HepG2 (cell line): ENCODE measurements at regions not wholly inside any gene's neighbourhood (a gene's known extent, or its start where the extent isn't known, plus 50 kb on each side); places are given as distances from the start of the nearest gene placed in this dataset.

Source experiments
- BATF2 ChIP-seq: sonication (generic); formaldehyde crosslinking; IDR thresholded peaks from 2 replicates; pipeline ENCODE4 v1.8.0; 2022; ENCODE audit warnings: mild to moderate bottlenecking, missing genetic modification reagents, moderate library complexity
- BCL6 ChIP-seq: IDR thresholded peaks from 2 replicates; pipeline ENCODE4 v1.6.1; 2016; ENCODE audit warnings: missing genetic modification reagents, missing compliant biosample characterization
- CTCF ChIP-seq: sonication (generic); formaldehyde crosslinking; IDR thresholded peaks from 2 replicates; pipeline ENCODE4 v1.5.0; 2020; ENCODE audit warnings: mild to moderate bottlenecking, missing genetic modification reagents, moderate library complexity
- NRL ChIP-seq: sonication (generic); formaldehyde crosslinking; IDR thresholded peaks from 2 replicates; pipeline ENCODE4 v1.5.0; 2020; ENCODE audit warnings: missing genetic modification reagents, mild to moderate bottlenecking, moderate library complexity, borderline replicate concordance
- PRDM4 ChIP-seq: sonication (generic); formaldehyde crosslinking; IDR thresholded peaks from 2 replicates; pipeline ENCODE4 v1.9.0; 2021; ENCODE audit warnings: missing genetic modification reagents, borderline replicate concordance
- RXRB ChIP-seq: IDR thresholded peaks from 2 replicates; pipeline ENCODE4 v1.6.1; 2016; ENCODE audit warnings: borderline replicate concordance, missing genetic modification reagents, missing compliant biosample characterization
- SIN3A ChIP-seq: IDR thresholded peaks from 2 replicates; pipeline ENCODE4 v1.6.1; 2011; ENCODE audit warnings: low read depth, mild to moderate bottlenecking, control low read depth, low read length, borderline replicate concordance
- ZBTB26 ChIP-seq: IDR thresholded peaks from 2 replicates; pipeline ENCODE4 v1.6.1; 2016; ENCODE audit warnings: missing compliant biosample characterization, missing genetic modification reagents, borderline replicate concordance
- ZNF121 ChIP-seq: sonication (generic); formaldehyde crosslinking; IDR thresholded peaks from 2 replicates; pipeline ENCODE4 v1.5.0; 2020; ENCODE audit warnings: mild to moderate bottlenecking, missing genetic modification reagents
- ZNF777 ChIP-seq: sonication (generic); formaldehyde crosslinking; IDR thresholded peaks from 2 replicates; pipeline ENCODE4 v1.4.0; 2020; ENCODE audit warnings: missing genetic modification reagents

GRCh38 chr6:81909162-81909561 is 156.7 kb upstream of the TENT5A start:
- TF ChIP-seq NRL (CRISPR knock-in tag), result no peak
- no peak for TF ChIP-seq SIN3A
- no peak for TF ChIP-seq ZBTB26 (CRISPR knock-in tag)
- TF ChIP-seq BATF2 (CRISPR knock-in tag), result no peak
- no peak for TF ChIP-seq BCL6
- no peak for TF ChIP-seq CTCF (CRISPR knock-in tag)
- TF ChIP-seq ZNF777, result no peak
- no peak for TF ChIP-seq PRDM4 (CRISPR knock-in tag)
- TF ChIP-seq RXRB (CRISPR knock-in tag), result no peak
- no peak for TF ChIP-seq ZNF121 (CRISPR knock-in tag)
